GM18498 (cell line): ENCODE measurements at regions not wholly inside any gene's neighbourhood (a gene's known extent, or its start where the extent isn't known, plus 50 kb on each side); places are given as distances from the start of the nearest gene placed in this dataset.
"Not testable (repeated sequence)": the region's sequence is repeated elsewhere in the genome, so short reads cannot be mapped to it uniquely, and the experiment has no call there.

Source experiments
- ATAC-seq: cut with Tn5 transposase; IDR thresholded peaks from one replicate; pipeline ENCODE4 v1.9.1; 2021; ENCODE audit warnings: mild to moderate bottlenecking, moderate library complexity; ENCODE audit not compliant: unreplicated experiment

DNA sequence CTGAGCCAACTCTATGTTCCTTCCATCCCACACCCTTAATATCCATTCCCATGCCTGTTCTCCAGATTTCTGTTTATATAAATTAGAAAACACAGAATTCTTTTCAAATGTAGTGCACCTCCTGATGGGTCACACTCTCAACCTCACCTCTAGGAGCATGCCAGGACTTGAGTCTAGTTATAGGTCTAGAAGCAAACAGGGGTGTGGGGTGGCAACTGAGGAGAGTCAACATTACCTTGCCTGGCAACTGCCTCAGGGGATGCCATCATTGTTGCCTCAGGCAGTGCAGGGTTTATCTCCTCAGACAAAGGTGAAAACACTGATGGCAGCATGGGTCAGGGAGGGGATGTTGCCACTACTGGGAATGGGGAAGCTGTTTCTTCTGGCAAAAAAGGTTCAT is 181.0 kb upstream of the IPO5 start:
- ATAC-seq, result not testable (repeated sequence)

DNA sequence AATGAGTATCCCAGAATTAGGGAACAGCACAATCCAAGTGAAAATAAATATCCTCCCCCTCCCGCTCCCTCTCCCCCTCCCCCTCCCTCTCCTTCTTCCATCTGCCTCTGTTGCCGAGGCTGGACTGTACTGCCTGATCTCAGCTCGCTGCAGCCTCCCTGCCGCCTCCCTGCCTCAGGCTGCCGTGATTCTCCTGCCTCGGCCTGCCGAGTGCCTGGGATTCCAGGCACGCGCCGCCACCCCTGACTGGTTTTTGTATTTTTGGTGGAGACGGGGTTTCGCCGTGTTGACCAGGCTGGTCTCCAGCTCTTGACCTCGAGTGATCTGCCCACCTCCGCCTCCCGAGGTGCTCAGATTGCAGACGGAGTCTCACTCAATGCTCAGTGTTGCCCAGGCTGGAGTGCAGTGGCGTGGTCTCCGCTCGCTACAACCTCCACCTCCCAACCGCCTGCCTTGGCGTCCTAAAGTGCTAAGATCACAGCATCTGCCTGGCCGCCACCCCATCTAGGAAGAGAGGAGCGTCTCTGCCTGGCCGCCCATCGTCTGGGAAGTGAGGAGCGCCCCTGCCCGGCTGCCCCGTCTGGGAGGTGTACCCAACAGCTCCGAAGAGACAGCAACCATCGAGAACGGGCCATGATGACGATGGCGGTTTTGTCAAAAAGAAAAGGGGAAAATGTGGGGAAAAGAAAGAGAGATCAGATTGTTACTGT is 178.9 kb upstream of the IPO5 start:
- not testable (repeated sequence) for ATAC-seq

DNA sequence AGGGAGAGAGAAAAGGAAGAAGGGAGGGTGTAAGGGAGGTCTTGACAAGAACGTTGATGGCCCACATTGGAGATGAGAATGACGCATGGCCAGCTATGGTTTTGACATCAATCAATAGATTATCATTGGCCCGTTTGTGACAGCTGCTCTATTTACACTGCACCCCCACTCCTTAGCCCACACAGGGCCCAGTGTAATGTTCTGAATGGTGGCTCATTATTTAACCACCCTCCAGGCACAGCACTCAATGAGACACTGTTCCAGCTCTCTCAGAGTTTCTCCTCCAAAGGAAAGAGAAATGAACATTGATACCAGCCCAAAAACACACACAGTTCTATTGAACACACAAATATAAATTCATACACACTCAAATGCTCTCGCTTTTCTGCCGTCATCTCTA is 173.0 kb upstream of the IPO5 start:
- ATAC-seq, result no peak

DNA sequence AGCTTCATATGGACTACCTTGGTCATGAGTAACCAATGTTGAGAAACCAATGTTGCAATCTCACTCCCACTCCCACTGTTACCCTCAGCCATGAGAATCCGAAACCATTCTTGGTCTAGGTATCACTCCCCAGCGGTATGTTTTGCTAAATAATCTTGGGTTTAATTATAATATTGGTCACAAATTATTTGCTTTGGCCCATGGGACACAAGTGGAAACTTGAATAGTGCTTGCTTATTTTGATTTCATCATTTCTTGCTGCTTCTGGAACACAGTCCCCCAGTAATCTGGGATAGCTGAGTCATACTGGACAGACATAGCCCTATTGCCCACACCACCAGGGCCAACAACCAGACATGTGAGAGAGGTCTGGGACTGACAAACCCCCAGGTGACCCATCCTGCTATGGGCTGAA is 171.6 kb upstream of the IPO5 start:
- no peak for ATAC-seq

DNA sequence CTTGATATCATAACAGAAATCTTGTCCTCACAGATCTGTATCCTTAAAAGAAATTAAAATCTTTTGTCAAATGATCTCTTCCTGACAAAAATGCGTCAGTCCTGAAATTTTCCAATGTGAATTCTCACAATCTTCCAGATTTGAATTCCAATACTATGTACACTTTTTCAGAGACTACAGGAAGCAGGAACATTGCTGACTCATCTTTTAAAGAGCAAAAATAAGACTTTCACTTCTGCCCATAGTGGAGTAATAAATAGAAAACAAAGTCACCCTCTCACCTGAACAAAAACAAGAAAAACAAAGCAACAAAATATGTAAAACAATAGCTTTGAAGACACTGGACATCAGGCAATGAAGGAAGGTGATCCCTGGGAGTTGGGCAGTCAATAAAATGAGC is 167.0 kb upstream of the IPO5 start:
- no peak for ATAC-seq

DNA sequence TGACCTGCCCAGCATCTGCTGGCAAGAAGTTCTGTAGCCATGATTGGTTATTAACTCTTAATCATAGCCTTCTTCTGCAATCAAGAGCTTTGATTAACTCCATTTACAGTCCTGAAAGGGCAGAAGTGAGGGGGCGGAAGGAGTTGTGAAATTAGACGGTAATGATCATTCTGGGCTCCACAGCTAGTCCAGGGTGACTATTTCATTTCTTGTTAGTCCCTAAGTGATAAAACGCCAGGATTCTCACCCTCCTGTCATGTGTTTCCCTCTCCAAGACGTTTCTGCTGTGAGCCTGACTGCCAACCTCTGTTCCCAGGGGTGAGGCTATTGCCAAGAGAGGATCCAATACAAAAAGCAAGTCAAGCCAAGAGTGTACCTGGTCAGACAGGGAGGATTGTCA is 155.9 kb upstream of the IPO5 start:
- ATAC-seq, result no peak

DNA sequence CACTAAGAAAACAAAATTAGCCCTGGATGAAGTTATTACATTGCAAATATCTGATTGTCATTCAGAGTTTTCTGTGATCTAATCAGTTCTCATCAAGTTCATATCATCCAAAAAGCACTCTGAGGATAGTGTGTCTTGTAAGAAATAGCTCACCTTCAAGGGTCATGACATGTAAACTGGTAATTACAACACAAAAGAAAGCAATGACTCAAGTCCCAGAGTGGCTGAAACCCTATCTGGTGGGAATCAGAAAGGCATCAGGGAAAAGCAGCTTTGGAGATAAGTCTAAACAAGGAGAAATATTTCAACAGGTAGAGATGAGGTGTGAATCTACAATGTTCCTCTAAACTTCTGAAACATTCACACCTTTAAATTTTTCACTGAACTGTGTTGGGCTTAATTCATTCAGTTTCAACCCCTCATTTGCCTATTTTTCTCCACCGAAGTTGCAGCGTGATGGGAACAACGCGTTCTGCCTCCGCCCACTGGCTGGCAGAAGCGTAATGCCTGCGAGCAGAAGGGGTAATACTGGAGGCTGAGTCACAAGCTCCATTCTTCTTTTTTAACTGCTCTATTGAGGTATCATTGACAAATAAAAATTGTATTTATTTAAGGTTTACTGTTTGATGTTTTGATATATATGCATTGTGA is 155.2 kb upstream of the IPO5 start:
- ATAC-seq, result no peak

DNA sequence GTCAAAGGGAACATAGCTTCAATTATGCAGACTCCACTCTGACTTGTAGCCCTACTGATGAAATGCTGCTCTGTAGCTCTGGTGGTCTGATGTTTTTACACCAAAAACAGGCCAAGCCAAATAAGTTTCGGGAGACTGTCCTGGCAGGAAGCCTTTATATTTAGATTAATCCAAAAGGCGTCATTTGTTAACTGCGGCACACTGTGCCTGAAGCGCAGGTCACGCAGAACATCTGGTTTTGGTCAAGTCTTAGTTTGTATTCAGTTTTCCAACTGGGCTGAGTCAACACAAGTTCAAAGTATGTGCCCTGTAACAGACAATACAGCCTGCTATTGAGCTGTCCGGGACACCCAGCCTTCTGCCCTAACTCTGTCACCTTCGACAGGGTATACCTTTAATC is 154.6 kb upstream of the IPO5 start:
- no peak for ATAC-seq

DNA sequence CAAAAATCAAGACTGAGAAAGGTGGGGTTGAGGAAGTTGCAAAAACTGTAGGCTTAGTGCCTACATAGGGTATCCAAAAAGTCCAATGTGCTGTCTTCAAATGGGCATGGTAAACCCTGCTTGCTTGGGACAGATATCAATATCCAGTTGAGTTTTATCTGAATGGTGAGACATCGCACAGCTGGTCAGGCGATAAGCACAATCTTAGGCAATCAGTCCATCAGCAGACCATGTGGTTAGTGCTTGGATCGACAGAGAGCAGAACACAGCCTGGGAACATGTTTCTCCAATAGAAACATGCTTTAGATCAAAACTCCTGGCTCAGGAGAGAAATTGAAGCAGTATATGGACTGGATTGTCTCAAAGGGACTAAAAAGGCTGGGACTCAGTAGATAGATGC is 151.3 kb upstream of the IPO5 start:
- ATAC-seq, result no peak

DNA sequence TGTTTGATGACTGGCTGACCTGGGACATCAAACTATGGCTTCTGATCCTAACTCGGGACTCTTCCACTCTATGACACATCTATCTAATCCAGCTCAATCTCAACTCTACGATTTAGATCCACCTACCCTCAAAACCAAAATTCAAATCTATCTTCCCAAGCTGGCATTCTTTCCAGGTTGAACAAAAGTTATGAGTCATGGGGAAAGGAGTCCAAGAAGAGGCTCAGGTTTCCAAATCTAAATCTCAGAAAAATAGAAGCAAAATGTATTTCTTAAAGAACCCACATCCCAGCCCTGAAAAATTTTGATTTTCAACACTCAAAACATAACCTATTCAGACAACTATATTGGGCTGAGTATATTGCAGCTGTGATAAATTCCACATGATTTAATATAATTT is 143.9 kb upstream of the IPO5 start:
- no peak for ATAC-seq

DNA sequence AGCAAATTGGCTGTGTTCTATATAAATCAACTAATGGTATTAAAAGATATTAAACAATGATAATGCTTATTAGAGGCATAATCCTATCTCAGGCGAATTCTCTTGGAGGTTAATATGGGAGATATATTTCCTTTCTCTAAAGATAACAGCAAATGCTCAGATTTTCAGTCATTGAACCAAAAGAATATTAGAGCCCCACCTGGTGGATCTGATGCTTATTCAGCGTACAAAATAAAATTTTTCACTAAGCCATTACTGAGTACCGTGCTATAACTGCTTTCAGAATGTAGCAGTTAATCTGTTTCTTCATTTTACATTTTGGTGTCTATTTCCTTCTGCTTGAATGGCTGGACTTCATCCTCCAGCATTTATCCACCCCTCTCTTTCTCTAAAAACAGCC is 143.3 kb upstream of the IPO5 start:
- ATAC-seq, result no peak

DNA sequence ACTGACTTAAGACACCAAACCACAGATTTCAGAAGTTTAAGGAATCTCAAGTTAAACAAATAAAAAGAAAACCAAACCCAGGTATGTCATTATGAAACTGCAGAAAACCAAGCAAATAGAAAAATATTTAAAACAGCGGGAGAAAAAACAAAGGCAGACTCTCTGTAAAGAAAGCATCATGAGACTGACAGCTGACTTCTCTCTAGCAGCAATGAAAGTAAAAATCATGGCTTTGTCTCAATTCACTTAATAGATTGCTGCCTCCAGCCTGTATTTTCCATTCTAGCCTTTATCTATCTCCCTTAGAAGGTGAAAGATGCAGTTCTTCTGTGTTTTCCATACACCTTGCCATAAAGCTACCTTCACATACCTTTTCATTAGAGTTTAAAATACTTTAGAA is 131.1 kb upstream of the IPO5 start:
- ATAC-seq, result no peak

DNA sequence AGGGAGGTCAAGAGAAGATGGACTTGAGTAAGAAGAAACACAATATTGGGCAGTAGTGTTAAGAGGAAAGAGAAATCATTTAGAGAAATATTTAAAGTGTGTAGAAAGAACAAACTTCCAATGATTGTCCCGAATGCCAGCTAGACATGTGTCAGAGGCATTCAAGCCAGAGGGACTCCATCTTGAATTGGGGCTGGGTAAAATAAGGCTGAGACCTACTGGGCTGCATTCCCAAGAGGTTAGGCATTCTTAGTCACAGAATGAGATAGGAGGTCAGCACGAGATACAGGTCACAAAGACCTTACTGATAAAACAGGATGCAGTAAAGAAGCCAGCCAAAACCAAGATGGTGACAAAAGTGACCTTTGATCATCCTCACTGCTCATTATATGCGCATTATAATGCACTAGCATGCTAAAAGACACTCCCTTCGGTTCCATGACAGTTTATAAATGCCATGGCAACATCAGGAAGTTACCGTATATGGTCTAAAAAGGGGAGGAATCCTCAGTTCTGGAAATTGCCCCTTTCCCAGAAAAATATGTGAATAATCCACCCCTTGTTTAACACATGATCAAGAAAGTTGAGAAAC is 127.0 kb upstream of the IPO5 start:
- no peak for ATAC-seq

DNA sequence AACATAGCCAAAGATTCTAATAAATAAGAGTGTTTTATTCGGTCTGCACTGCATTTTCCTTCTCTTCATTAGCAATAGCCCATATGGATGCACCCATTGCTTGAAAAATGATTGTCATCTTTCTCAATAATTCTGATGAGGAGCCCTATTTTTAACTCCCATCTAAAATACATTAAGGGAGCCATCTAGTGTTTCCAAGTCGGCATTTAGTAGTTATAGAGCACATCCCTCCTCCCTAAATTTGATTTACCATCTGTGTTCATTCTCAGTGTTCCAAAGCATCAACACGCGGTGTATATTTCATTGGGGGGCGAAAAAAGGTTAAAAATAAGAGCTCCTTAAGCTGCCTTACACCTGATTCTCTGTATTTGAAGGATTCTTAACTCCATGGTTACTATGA is 119.2 kb upstream of the IPO5 start:
- ATAC-seq, result no peak

DNA sequence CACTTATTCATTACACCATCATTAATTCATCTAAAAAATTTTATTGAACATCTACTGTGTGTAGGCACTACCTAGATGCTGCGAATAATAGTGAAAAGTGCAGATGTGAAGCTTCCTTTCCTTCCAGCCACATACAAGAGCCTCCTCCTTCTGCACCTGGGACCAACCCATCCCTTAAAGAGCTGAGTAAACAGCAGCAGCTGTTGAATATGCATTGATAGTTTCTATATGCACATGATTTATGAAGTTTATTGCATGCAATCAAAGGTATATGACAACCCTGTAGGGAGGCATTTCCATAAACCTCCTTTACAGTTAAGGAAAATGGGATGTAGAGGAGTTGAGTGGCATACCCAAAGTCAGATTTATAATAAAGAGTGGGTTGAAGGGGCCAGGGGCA is 110.3 kb upstream of the IPO5 start:
- ATAC-seq, result no peak

DNA sequence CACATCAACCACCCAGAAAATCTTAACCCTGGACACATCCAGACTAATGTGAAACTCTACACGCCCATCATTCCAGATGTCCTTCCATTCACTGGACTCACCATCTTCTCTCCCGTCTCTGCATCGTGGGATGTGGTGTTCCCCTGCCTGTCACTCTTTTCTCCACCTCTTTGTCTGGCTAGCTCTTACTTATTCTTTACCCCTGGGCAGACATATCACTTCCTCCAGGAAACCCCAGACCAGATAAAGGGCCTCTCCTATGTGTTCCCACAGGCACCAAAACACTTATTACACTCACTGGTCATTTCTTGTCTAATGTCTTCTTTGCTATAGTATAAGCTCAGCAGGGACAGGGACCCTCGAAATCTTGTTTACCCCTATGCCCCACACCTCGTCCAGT is 109.3 kb upstream of the IPO5 start:
- ATAC-seq, result no peak

DNA sequence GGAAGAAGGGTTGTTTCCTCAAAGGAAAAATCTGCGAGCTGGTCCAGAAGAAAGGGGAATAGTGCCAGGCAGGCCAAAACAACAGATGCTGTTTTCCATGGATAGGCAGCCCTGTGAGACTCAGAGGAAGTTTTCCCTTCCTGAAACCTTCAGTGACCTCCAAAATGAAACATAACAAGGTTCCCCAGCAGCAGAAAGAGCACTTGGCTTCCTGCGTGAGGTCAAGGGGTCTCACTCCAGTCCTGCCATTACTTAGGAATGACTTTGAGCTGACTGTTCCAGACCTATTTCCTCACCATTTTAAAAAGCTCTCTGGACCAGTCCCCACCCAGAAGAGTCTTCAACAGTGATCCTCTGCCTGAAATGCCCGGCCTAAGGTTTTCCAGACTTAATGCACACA is 104.6 kb upstream of the IPO5 start:
- ATAC-seq, result no peak

DNA sequence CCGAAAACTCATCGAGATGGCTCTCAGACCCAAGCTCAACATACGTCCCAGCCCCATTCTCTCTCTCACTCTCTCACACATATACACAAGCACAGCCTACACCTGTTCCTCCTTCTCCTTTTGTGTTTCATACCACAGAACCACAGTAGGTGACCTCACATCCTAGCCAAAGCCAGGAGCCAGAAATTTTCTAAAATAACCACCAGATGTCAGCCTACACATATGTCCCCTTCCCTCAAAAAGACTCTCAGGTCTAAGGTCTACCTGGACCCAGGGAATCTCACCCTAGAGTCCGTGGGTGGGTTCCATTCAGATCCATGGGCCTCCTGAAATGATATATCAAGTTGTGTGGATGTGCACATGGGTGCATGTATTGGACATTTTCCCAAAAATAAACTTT is 104.2 kb upstream of the IPO5 start:
- ATAC-seq, result peak; percentile 87

DNA sequence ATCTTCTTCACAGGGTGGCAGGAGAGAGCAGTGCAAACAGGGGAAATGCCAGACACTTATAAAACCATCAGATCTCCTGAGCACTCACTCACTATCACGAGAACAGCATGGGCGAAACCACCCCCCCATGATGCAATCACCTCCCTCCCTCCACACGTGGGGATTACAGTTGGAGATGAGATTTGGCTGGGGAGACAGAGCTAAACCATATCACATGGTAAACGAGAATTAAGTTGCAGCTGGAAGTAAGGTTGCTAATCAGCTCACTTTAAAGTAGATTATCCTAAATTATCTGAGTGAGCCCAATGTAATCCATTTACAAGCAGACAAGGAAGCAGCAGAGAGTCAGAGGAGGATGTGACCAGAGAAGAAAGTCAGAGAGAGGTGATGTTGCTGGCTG is 102.2 kb upstream of the IPO5 start:
- no peak for ATAC-seq

DNA sequence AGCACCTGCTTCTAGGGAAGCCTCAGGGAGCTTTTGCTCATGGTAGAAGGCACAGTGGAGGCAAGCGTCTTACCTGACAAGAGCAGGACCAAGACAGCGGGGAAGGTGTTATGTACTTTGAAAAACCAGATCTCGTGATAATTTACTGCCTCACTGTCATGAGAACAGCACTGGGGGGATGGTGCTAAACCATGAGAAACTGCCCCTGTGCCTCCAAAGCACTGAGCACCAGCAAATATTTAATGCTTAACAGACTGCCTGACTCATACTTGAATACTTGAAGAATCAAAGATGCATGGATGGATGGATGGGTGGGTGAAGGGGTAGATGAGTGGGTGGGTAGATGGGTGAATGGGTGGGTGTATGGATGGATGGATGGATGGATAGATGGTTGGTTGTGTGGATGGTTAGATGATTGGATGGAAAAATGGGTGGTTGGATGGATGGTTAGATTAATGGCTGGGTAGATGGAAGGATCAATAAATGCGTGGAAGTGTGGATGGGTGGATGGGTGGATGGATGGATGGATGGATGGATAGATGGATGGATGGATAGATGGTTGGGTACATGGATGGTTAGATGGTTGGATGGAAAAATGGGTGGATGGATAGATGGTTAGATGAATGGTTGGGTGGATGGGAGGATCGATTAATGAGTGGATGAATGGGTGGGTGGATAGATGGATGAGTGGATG is 101.1 kb upstream of the IPO5 start:
- ATAC-seq, result no peak

DNA sequence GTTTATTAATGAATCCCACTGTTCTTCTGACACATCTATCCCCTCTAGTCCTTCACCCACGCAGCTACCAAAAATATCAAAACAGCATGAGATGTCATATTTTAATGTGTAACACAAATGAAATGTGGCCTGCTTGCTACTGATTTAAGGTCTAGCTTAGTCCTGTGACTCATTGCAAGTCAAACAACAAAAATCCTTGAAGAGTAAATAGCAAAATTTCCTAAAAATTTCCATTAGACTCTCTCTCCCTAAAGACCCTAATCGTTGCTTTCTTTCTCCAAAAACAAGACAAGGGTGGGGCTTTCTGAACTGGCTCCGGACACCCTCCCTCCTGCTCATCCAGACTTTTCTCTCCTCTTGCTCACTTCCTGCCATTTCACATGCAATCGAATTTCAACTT is 99.9 kb upstream of the IPO5 start:
- no peak for ATAC-seq
